Psoas muscle (tissue), 7 donors: ENCODE measurements at regions not wholly inside any gene's neighbourhood (a gene's known extent, or its start where the extent isn't known, plus 50 kb on each side); places are given as distances from the start of the nearest gene placed in this dataset.

Experiments used
- ATAC-seq, 4 donors: fragments of 200-7000 bp; cut with Tn5 transposase; one replicate each; pipeline ENCODE4 v1.9.1; 2020; ENCODE audit warnings: moderate library complexity in 3 of 4, mild to moderate bottlenecking in 2 of 4
- DNase-seq, 2 donors: peaks; one replicate each; pipeline ENCODE4 v3.0.0-alpha.2; 2020
- H3K27ac ChIP-seq: fragments of 200-600 bp; one replicate; pipeline ENCODE4 v1.8.0; 2022
- H3K27me3 ChIP-seq, 3 donors: fragments of 200-600 bp in 1 of 3; one replicate each; pipeline versions ENCODE4 v1.6.1 to v1.8.0; 2013 to 2022; ENCODE audit warnings: low read length in 2 of 3, mild to moderate bottlenecking in 2 of 3, moderate library complexity in 1 of 3; ENCODE audit not compliant: insufficient read depth in 3 of 3
- H3K36me3 ChIP-seq, 2 donors: fragments of 200-600 bp in 1 of 2; one replicate each; pipeline versions ENCODE4 v1.6.1 to v1.8.0; 2013 to 2022; ENCODE audit warnings: low read depth in 1 of 2, mild to moderate bottlenecking in 1 of 2, moderate library complexity in 1 of 2; ENCODE audit not compliant: insufficient read depth in 1 of 2
- H3K4me1 ChIP-seq: fragments of 200-600 bp; one replicate; pipeline ENCODE4 v1.8.0; 2022
- H3K4me3 ChIP-seq: fragments of 200-600 bp; one replicate; pipeline ENCODE4 v1.8.0; 2022; ENCODE audit warnings: mild to moderate bottlenecking
- H3K9me3 ChIP-seq: fragments of 200-600 bp; one replicate; pipeline ENCODE4 v1.8.0; 2022
- CTCF ChIP-seq: fragments of 200-600 bp; IDR thresholded peaks from one replicate; pipeline ENCODE4 v1.8.0; 2022; ENCODE audit warnings: antibody characterized with exemption
- WGBS, 3 donors: extraction: QIAGEN DNeasy Blood & Tissue Kit; methylation state at CpG; one replicate each; pipeline versions ENCODE4 v1.1.6 to v1.1.7; 2013; 5-methylcytosine and 5-hydroxymethylcytosine counted together
- intact Hi-C, 2 donors: fragments of 100-400 bp; cut with DNase I; formaldehyde crosslinking; loops; one replicate each; pipeline versions ENCODE4 v1.11.0 to v1.14.2; 2022
- donor health status: healthy with polysubstance abuse.
- donor health status: DM: no; HTN: no; CAD: no; lungs with moderate emphysema.
- donor health status: Bipolar disorder and iron deficiency.
- donor health status: healthy.
- donor health status: DM: yes; HTN: yes; CAD: no.
- donor health status: DM: no; HTN: no; CAD: no.
- donor health status: DM: yes; HTN: yes; CAD: no.

DNA sequence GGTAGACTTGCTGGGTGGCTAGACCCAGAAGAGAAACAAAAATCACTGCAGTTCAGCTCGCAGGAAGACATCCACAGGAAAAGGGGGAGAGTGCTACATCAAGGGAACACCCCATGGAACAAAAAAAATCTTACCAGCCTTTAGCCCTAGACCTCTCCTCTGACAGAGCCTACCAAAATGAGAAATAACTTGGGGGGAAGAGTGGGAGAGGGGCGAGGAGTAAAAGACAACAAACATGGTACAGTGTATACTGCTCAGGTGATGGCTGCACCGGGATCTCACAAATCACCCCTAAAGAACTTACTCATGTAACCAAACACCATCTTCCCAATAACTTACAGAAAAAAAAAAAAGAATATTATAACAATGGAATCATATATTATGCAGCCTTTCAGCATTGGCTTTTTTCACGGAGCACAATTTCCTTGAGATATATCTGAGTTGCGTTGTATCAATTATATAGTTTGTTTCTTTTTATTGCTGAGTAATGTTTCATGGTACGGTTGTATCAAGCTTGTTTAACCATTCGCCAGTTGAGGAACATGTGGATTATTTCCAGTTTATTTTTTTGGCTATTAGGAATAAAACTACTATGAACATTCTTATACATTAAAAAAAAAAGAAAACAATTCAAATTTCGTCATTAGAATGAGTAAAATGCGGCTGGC lies 90.9 kb downstream of the ZNF280B start:
- H3K27me3 ChIP-seq: peaks cover 0 to 20% (median 2%) of the 10 kb centered on the region in 3 donors

GRCh38 chr22:22418163-22418549 lies 90.4 kb downstream of the ZNF280B start:
- no peaks in the 10 kb centered on the region for H3K4me1 ChIP-seq
- WGBS, 3 donors: 70 to 79% (median 77%) methylated on average over 2 of the region's 2 CpGs
- intact Hi-C loops: no loop called here
- no peak overlapping the region for H3K4me3 ChIP-seq
- no peaks in the 10 kb centered on the region for H3K9me3 ChIP-seq
- no peak overlapping the region for H3K27ac ChIP-seq
- ATAC-seq (no peak), DNase-seq (no peak)
- no peaks in the 10 kb centered on the region for H3K36me3 ChIP-seq
- peaks cover 0 to 25% (median 3%) of the 10 kb centered on the region in 3 donors for H3K27me3 ChIP-seq
- TF ChIP-seq CTCF: no peak

More for the DNA sequence above, 90.9 kb downstream of the ZNF280B start:
- H3K9me3 ChIP-seq: no peaks in the 10 kb centered on the region
- 76 to 81% (median 76%) methylated on average over 9 of the region's 9 CpGs for WGBS, 3 donors
- H3K27ac ChIP-seq: no peak overlapping the region
- no peaks in the 10 kb centered on the region for H3K4me1 ChIP-seq
- DNase-seq: no peak
- no peak for ATAC-seq
- TF ChIP-seq CTCF: no peak
- no peaks in the 10 kb centered on the region for H3K36me3 ChIP-seq
- intact Hi-C loops: no loop called here
- H3K4me3 ChIP-seq: no peak overlapping the region

- peaks cover 0 to 23% (median 3%) of the 10 kb centered on the region in 3 donors for H3K27me3 ChIP-seq
- ATAC-seq: no peak
- WGBS, 3 donors: 39 to 53% (median 46%) methylated on average over 2 of the region's 2 CpGs
- no peaks in the 10 kb centered on the region for H3K4me1 ChIP-seq
- no peaks in the 10 kb centered on the region for H3K36me3 ChIP-seq
- H3K27ac ChIP-seq: no peak overlapping the region
- intact Hi-C loops: no loop called here
- H3K9me3 ChIP-seq: no peaks in the 10 kb centered on the region
- TF ChIP-seq CTCF: no peak
- no peak overlapping the region for H3K4me3 ChIP-seq
- no peak for DNase-seq
Measured at GRCh38 chr22:22418957-22419356, 89.6 kb downstream of the ZNF280B start.

DNA sequence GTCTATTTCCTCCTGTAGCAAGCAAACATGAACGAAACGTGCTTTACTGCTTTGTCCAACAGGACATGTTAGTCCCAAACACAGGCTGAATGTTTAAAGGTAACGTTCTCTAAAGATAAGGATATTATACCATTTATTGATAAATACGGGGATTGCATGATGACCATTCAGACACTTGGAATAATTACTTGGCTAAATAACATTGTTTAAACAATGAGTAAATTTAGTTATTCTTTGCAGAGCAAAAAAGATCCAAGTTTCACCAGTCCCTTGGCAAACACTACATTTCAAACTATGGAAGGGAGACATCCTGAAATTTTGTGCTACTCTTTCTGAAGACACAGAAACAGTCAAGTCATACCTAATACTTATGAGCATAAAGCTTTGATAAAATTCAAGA lies 88.0 kb downstream of the ZNF280B start:
- DNase-seq (no peak), ATAC-seq (no peak)
- H3K27ac ChIP-seq: no peak overlapping the region
- H3K4me3 ChIP-seq: no peak overlapping the region
- H3K4me1 ChIP-seq: no peaks in the 10 kb centered on the region
- H3K36me3 ChIP-seq: no peaks in the 10 kb centered on the region
- H3K9me3 ChIP-seq: no peaks in the 10 kb centered on the region
- peaks cover 0 to 37% (median 3%) of the 10 kb centered on the region in 3 donors for H3K27me3 ChIP-seq
- no peak for TF ChIP-seq CTCF
- intact Hi-C loops: no loop called here
- 72 to 75% (median 73%) methylated on average over 4 of the region's 4 CpGs for WGBS, 3 donors

DNA sequence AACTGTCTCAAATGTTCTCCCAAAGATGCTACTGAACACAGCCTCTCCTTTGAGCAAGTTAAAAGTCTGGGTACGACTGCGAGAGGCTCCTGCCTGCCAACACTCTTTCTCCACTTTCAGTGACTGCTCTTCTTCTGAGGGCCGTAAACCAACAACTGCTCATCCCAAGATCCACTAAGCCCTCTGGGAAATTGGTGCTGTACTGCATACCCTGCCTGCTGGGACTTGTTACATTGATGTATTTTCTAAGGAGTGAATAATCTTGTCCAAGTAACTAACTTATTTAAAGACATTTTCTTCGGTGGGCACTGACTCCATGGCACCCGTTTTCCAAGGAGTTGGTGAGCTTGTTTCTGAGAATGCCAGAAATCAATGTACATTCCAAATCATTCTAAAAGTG lies 87.2 kb downstream of the ZNF280B start:
- ATAC-seq: no peak
- intact Hi-C loops: no loop called here
- peaks cover 0 to 45% (median 8%) of the 10 kb centered on the region in 3 donors for H3K27me3 ChIP-seq

More for the DNA sequence above, 87.2 kb downstream of the ZNF280B start:
- Histone ChIP-seq H3K9me3 (no peaks in the 10 kb centered on the region), H3K27ac (no peak overlapping the region), H3K4me1 (no peaks in the 10 kb centered on the region), H3K36me3 (no peaks in the 10 kb centered on the region), H3K4me3 (no peak overlapping the region)
- WGBS, 3 donors: 66 to 75% (median 71%) methylated on average over 5 of the region's 5 CpGs
- TF ChIP-seq CTCF: no peak
- DNase-seq: no peak
